NCI-H1092 (cell line): ENCODE measurements at regions not wholly inside any gene's neighbourhood (a gene's known extent, or its start where the extent isn't known, plus 50 kb on each side); places are given as distances from the start of the nearest gene placed in this dataset.
"Not testable (repeated sequence)": the region's sequence is repeated elsewhere in the genome, so short reads cannot be mapped to it uniquely, and the experiment has no call there.

Source experiments
- DNase-seq: peaks from one replicate; lab custom pipeline; 2025; lab: John Stamatoyannopoulos, UW

DNA sequence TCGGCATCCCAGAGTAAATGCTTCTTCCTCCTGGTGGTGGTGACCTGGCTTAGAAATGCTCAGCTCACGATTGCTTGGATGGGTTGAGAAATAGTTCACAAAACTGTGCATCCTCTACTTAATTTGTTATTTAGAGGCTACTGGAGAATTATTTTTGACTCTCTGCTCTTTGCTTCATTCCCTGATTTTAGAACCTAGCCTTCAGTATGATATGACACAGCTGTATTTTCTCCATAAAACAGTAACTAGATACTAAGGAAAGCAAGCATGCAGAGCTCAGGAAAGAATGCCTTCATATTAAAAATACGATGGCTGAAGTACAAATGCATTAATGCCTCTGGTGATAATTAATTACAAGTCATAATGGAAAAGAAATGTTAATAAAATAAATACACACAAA, 602.0 kb upstream of the COBL start:
- no peak for DNase-seq

DNA sequence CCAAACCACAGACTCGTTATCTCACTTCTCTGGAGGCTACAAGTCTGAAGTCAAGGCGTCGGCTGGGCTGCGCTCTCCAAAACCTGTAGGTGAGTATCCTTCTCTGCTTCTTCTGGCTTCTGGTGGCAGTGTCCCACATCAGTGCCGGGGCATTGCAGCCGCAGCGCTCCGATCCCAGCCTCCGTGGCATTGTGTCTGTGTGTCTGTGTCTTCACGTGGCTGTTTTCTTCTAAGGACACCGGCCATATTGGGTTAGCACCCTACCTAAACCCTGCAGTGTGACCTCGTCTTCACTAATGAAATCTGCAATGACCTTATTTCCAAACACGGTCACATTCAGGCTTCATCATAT, 584.9 kb upstream of the COBL start:
- DNase-seq = no peak

DNA sequence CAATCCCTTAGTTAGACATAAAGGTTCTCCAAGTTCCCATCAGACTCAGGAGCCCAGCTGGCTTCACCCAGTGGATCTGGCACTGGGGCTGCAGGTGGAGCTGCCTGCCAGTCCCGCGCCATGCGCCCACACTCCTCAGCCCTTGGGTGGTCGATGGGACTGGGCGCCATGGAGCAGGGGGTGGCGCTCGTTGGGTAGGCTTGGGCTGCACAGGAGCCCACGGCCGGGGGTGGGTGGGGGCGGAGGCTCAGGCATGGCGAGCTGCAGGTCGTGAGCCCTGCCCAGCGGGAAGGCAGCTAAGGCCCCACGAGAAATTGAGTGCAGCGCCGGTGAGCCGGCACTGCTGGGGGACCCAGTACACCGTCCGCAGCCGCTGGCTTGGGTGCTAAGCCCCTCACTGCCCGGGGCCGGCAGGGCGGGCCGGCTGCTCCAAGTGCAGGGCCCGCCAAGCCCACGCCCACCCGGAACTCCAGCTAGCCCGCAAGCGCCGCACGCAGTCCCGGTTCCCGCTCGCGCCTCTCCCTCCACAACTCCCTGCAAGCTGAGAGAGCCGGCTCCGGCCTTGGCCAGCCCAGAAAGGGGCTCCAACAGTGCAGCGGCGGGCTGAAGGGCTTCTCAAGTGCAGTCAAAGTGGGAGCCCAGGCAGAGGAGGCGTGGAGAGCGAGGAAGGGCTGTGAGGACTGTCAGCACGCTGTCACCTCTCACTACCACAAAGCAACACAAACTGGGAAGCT, 584.3 kb upstream of the COBL start:
- DNase-seq = not testable (repeated sequence)

DNA sequence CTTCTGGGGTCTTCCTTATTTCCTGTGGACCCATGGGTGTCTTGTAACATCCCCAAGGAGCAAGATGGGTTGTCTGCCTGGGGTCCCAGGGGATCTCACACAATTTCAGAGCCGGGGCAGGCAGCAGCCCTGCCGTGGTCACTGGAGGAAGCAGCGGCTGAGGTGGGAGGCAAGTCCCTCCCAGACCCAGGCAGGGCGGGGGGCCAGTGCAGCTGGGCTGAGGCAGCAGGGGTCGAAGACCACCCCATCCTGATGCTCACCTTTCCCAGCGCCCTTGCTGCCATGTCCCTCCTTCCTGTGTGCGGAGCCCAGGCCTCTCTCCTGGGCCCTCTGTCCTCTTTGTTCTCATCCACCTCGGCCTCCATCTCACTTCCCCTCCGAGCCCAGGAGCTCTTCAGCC, 583.0 kb upstream of the COBL start:
- no peak for DNase-seq

DNA sequence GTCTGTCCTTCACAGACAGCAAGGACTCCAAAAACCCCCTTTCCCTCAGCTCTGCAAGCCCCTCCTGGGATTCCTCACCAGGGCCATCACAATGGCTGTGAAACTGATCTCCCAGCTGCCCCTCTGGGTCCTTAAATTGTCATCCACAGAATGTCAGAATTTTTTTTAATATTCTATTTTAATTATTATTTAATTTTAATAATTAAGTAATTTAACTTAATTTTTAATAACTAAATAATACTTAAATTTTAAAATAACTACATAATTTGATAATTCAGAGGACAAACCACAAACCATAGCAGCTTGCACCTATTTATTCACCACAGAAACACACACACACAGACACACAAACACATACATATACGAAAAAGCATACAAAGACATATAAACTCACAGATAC, 565.8 kb upstream of the COBL start:
- DNase-seq = no peak

DNA sequence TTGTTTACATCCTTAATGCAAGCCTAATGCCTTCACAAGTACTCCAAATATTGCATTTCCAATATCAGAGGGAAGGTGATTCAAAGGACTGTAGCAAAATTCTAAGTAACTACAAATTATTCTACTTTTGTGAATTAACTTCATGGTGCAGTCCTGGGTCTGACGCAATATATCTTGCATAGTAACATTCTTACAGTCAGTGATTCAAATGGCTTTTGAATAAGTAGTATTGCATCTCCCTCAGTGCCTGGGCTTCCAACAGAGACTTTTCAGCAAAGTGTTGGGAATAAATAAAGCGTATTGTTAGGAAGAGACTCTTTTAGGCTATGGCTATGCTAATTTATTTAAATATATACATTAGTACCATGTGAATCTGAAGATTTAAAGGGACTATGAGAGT, 564.7 kb upstream of the COBL start:
- DNase-seq = no peak

DNA sequence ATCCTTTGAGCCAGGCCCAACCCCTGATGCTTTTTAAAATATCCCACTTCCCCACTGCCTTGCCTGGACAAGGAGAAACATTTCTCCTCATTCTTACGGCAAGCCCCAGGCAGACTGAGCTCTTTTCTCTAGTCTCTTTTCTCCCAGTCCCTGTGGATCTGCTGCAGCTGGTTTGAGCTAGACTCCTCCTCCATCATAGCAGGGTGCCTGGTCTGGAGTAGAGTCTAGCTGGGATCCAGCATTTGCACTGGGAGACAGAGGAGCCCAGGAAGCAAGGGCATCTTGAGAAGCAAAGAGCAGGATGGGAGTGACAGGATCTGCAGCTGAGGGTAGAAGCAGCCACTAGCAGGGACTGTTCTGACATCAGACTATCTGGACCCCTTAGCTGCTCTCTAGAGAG, 562.3 kb upstream of the COBL start:
- DNase-seq = no peak

DNA sequence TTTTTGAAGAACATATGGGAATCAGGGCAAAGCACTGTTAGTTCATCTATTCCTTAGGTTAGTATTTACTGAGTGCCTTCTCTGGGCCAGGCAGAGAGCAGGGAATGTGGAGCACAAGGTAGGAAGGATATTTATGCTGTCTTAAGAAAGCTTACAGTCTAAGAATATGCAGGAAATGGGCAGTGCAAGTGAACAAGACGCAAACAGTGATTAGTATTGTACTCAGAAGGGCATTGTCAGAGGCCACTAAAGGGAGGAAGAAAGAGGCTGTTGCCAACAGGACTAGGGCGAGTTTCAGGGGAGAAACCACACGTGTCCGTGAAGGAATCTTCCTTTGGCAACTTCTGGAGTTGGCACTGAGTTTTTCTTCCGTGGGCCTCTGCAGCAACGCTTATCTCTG, 552.8 kb upstream of the COBL start:
- no peak for DNase-seq

DNA sequence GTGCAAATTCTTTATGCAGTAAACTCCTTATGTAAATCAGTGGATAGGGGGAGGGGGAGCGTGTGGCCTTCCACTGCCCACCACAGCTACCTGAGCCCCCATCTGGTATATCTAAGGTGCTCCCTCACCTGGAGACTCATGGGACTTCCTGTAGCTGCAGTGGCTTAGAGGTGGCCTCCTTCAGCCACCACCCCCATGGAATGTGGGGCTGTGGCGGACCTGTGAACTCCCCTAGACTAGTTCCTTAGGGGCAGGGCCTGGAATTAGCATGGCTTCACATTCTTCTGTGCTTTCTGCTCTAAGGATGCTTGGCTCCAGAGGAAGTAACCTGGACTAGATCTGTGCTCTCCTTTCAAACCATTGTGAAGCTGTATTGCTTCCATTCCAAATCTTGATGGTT, 550.5 kb upstream of the COBL start:
- no peak for DNase-seq

DNA sequence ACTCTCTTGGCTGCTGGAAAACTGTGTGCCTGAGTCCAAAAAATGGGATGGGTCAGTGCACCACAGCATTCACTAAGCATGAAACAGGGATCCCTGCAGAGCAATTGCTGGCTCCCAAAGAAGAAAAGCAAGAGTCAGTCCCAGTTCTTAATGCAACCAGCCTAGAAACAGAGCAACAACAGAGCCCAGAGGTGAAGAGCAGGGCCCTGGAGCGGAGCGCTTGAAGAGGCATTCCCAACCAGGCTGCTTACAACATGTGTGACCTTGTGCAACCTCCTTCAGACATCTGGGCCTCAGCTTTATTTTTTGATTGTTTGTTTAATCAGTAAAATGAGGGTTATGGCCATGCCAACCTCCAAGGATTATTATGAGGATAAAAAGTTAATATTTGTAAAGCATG, 543.7 kb upstream of the COBL start:
- no peak for DNase-seq

DNA sequence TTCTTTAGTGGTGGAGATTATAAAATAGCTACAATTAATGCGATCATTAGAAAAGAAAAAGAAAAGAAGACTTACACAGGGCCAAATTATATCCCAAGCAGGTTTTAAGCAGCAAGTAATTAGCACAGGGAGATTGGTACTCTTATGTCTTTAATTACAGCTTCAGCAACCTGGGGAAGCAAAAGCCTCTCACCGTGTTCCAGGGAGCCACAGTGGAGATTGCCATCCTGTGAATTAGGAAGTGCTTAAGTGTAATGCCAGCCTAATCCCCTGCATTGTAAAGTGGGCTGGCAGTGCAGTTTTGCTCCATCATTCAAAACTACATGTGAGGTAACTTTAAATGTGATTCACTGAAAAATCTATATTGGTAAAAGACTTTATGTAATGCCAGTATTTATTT, 533.5 kb upstream of the COBL start:
- DNase-seq = no peak

DNA sequence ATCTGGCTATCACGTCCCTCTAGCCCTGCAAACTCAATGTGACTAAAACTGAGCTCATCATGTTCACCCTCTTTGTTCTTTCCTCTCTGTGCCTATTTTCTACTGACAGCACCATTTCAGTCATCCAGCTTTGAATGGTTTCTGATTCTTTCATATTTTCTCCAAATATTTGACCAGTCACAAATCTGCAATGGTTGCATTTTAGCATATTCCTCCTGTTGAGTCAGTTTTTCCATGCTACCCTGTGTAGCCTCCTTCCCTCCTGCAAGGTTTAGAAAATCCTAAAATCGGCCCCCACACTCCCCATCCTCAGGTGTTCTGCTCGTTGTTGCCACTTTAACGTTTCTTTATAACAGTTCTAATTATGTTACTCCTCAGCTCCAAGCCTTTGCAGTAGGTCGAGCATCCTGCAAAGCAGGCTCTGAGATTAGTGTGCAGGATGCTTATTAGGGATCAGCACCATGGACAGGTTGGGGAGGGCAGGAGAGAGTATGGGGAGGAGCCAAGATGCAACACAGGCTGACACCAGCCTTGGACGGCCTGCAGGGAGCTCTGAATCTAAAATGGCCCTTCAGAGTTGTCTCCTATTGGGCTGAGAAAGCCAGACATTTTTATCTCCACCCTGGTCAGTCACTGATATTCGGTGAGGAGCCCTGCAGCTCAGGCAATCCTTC, 531.0 kb upstream of the COBL start:
- DNase-seq = no peak

DNA sequence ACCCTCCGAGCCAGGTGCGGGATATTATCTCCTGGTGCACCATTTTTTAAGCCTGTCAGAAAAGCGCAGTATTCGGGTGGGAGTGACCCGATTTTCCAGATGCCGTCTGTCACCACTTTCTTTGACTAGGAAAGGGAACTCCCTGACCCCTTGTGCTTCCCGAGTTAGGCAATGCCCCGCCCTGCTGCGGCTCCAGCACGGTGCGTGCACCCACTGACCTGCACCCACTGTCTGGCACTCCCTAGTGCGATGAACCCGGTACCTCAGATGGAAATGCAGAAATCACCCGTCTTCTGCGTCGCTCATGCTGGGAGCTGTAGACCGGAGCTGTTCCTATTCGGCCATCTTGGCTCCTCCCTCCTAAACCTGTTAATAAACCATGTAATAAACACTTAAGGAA, 522.5 kb upstream of the COBL start:
- DNase-seq = not testable (repeated sequence)

DNA sequence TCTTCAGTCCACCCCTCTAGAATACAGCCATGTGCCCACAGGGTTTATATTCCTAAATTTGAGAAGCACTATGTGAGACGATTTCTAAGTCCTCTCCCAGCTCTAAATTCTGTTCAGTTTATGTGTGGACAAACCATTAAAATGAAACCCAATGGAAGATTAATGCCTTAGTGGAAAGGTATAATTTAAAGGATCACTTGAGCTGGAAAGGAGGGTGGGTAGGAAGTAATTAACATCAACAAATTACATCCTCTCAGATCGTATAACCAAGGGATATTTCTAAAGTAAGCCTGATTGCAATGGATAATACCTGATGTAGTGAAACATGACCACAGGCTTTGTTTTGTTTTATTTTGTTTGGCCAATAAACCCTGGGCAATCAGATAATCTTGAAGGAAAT, 511.0 kb upstream of the COBL start:
- DNase-seq = no peak

DNA sequence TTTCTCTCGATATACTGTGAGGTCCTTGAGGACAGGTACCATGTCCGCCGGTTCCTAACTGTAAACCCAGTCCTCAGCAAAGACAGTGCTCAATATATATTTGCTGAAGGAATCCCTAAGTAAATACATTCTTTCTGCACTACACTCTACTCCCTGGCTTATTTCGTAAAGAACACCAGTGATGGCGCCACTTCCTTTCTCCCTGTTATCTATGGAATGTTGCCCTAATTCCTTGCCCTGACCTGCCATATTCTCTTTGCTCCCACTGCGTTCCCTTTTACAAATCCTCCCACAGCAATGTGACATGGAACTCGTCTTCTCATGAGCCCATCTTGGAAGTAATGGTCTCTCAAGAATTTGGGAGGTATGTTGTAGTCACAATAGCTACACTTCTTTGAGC, 507.4 kb upstream of the COBL start:
- no peak for DNase-seq

DNA sequence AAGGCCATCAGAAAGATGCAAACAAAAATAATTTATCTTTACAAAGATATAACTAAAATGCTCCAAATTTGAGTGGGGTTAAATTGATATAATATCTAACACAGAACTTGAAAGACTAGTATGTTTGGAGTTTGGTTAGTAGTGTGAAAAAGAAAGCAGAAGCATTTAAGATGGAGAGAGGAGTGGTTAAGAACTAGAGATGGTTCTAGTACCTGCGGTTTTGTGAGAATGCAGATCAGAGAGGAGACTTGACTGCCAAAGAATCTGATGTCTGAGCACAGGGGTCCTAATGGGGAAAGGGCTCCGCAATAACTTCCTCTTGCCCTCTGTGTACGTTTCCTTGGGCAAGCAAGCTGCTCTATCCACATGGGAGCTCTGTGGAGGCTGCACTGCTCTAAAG, 506.8 kb upstream of the COBL start:
- no peak for DNase-seq

DNA sequence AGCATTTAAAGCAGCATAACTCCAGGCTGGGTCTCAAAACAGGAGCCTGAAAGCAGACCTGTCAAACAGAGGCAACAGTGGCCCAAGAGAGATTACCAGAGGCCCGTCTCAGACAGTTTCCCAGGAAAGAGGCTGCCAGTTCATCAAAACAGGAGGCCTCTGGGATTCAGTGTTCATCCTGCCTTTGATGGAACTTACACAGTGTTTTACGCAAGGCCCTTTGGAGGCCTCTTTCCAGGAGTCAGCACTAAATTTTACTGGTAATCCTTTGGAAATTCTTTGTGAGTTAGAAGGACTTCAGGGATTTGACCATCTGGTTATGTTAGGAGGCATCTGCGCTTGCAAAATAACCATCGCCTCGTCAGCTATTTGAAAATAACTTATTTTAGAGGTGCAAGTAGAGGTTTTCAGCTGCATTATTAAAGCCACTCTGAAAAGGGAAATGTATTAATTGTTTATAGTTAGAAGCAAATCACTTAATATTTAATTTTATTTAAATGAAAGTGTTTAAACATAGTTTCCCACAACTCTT, 501.2 kb upstream of the COBL start:
- no peak for DNase-seq

DNA sequence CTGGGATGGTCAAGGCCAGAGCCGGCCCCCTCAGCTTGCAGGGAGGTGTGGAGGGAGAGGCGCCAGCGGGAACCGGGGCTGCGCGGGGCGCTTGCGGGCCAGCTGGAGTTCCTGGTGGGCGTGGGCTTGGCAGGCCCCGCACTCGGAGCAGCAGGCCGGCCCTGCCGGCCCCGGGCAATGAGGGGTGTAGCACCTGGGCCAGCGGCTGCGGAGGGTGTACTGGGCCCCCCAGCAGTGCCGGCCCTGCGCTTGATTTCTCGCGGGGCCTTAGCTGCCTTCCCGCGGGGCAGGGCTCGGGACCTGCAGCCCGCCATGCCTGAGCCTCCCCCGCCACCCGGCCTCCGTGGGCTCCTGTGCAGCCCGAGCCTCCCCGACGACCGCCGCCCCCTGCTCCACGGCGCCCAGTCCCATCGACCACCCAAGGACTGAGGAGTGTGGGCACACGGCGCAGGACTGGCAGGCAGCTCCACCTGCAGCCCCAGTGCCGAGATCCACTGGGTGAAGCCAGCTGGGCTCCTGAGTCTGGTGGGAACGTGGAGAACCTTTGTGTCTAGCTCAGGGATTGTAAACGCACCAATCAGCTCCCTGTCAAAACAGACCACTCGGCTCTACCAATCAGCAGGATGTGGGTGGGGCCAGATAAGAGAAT, 489.3 kb upstream of the COBL start:
- DNase-seq = not testable (repeated sequence)

DNA sequence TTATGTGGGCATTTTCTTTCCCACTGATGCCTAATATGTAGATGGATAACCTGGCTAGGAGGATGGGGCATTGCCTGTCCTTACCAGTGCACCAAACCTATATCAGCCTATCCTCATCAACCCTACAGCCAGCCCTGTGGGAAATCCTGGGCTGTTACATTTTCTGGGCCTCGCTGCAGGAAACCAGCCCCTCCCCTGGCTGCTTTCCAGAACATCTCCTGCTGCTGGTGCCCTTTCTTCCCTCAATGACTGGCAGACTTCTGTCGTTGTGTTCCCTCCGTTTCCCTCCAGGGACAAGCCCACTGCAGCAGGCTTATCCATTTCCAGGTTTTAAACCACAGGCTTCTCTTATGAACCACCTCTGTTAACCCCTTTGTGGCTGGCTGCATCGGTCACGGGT, 486.1 kb upstream of the COBL start:
- no peak for DNase-seq

DNA sequence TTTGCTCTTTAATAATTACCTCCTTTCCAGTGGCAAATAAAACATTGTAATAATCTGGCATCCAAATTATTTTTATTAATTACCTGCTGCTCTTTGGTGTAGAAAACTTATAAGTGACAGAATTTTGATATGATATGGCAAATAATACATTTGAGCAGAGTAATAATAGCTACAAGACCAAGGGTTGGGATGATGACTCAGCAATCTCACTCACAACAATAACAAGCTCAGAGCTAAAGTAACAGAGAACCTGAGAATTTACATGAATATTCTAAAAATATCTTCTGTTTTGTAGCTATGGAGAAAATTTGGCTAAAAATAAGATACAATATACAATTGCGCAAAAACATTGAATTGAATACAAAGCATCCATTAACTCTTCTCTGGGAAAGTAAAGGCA, 480.8 kb upstream of the COBL start:
- DNase-seq = no peak

DNA sequence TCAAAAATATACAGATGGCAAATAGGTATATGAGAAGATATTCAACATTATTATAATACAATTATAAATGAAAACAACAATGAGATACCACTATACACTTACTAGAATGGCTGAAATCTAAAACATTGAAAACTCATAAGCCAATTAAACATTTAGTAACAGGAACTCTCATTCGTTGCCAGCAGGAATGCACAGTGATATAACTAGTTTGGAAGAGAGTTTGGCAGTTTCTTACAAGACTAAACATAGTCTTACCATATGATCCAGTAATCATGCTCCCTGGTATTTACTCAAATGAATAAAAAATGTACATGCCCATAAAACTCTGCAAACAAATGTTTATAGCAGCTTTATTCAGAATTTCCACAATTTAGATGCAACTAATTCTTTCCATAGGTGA, 476.2 kb upstream of the COBL start:
- no peak for DNase-seq

DNA sequence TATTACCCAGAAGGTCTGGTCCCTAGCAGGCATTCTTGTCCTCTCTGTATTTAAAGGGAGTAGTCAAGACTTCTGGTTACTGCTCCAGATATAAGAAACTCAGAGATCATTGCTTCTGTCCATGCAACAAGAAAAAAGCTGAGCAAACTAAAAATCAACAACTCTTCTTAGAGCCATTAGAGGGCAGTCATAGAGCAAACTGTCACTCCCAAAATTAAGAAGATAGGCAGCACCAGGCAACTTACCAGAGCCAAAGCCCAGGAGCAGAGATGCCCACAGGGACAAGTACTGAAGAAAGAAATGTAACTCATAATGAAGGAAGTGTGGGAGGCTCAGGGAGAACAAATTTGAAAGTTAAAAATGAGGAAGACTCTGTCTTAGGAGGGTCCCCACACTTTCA, 472.9 kb upstream of the COBL start:
- no peak for DNase-seq

DNA sequence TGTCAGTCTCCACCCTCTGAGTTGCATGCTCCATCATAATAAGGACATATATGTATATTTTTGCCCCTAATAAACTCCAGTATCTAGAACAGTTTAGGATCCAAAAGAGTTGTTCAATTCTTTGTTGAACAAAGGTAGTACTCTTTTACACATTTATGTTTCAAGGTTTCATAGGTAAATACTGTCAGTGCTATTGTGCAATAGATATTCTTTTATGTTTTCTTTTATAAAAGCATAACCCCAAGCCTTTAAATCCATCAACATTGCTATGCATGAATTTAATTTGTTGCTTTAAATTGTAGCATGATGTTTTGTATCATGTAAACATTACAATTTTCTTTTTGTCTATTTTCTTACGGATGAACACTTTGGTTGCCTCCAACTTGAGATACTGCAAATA, 469.7 kb upstream of the COBL start:
- DNase-seq = no peak
